H1 (cell line): ENCODE measurements at regions not wholly inside any gene's neighbourhood (a gene's known extent, or its start where the extent isn't known, plus 50 kb on each side); places are given as distances from the start of the nearest gene placed in this dataset.

Experiments used
- CTCF ChIA-PET: fragments of 300-600 bp; sonication (Branson Sonifier 250); formaldehyde crosslinking; loops from one replicate; lab custom pipeline; 2021; ENCODE audit not compliant: partially characterized antibody; lab: Charles Lee
- POLR2A ChIA-PET: fragments of 300-600 bp; sonication (Branson Sonifier 250); formaldehyde crosslinking; loops from one replicate; lab custom pipeline; 2021; ENCODE audit warnings: inconsistent platforms; ENCODE audit not compliant: partially characterized antibody; lab: Charles Lee
- DNase-seq, 2 experiments: peaks; one replicate each; pipeline versions ENCODE4 v3.0.0 to v3.0.0-alpha.2; 2010 to 2022; ENCODE audit warnings: low spot score in 2 of 2, low read depth in 1 of 2, mixed read lengths in 1 of 2
- FAIRE-seq: peaks from 2 replicates; lab custom pipeline; 2011; peaks lifted over from hg19 to GRCh38; lab: Jason Lieb, UNC
- H2AFZ ChIP-seq: 2 replicates; pipeline ENCODE4 v1.8.1; 2012; ENCODE audit warnings: low read length, inconsistent platforms
- H2AK5ac ChIP-seq: 2 replicates; pipeline ENCODE4 v1.6.1; 2013; ENCODE audit warnings: low read depth, low read length
- H2BK120ac ChIP-seq: replicated peaks from 2 replicates; pipeline ENCODE3; 2013; ENCODE audit warnings: low read depth, low read length, inconsistent platforms
- H2BK12ac ChIP-seq: 2 replicates; pipeline ENCODE4 v1.6.1; 2013; ENCODE audit warnings: low read depth, low read length
- H2BK15ac ChIP-seq: 2 replicates; pipeline ENCODE4 v1.6.1; 2013; ENCODE audit warnings: low read length
- H2BK20ac ChIP-seq: 2 replicates; pipeline ENCODE4 v1.6.1; 2013; ENCODE audit warnings: low read length
- H2BK5ac ChIP-seq: 2 replicates; pipeline ENCODE4 v1.6.1; 2013; ENCODE audit warnings: low read depth, low read length
- H3K14ac ChIP-seq: 2 replicates; pipeline ENCODE4 v1.6.1; 2013; ENCODE audit warnings: inconsistent platforms; ENCODE audit not compliant: insufficient read length
- H3K18ac ChIP-seq: 2 replicates; pipeline ENCODE4 v1.6.1; 2013; ENCODE audit warnings: low read length; ENCODE audit errors: extremely low read depth
- H3K23ac ChIP-seq: 2 replicates; pipeline ENCODE4 v1.6.1; 2013; ENCODE audit warnings: inconsistent platforms; ENCODE audit not compliant: insufficient read length
- H3K23me2 ChIP-seq: 2 replicates; pipeline ENCODE4 v1.6.1; 2013; ENCODE audit warnings: low read depth, low read length
- H3K27ac ChIP-seq: 2 replicates; pipeline ENCODE4 v1.6.1; 2011; ENCODE audit warnings: low read depth, low read length, inconsistent platforms
- H3K27me3 ChIP-seq, 4 experiments: replicated peaks in 1 of 4; 1 replicate in 1 of 4; 2 replicates in 3 of 4; pipeline versions ENCODE4 v1.6.1 to v1.8.1; 2011 to 2013; ENCODE audit warnings: low read length in 3 of 4, mild to moderate bottlenecking in 3 of 4, inconsistent platforms in 2 of 4, mixed read lengths in 2 of 4, moderate library complexity in 1 of 4; ENCODE audit not compliant: control insufficient read depth in 3 of 4, insufficient read depth in 3 of 4; ENCODE audit errors: extremely low read depth in 1 of 4
- H3K36me3 ChIP-seq, 4 experiments: 2 replicates each; pipeline versions ENCODE4 v1.6.1 to v1.8.1; 2011 to 2013; ENCODE audit warnings: mild to moderate bottlenecking in 4 of 4, low read length in 3 of 4, moderate library complexity in 2 of 4, control low read depth in 1 of 4, inconsistent platforms in 1 of 4; ENCODE audit not compliant: insufficient read depth in 4 of 4, control insufficient read depth in 2 of 4
- H3K4ac ChIP-seq: replicated peaks from 2 replicates; pipeline ENCODE3; 2013; ENCODE audit warnings: low read length, low read depth, mixed read lengths, inconsistent platforms; ENCODE audit not compliant: insufficient read length
- H3K4me1 ChIP-seq, 4 experiments: replicated peaks in 1 of 4; 1 replicate in 1 of 4; 2 replicates in 3 of 4; pipeline versions ENCODE4 v1.6.1 to v1.8.1; 2011 to 2013; ENCODE audit warnings: low read length in 3 of 4, inconsistent platforms in 2 of 4, mixed read lengths in 1 of 4; ENCODE audit not compliant: insufficient read depth in 4 of 4, control insufficient read depth in 3 of 4
- H3K4me2 ChIP-seq, 2 experiments: 2 replicates each; pipeline versions ENCODE4 v1.6.1 to v1.8.1; 2011 to 2013; ENCODE audit warnings: low read depth in 2 of 2, low read length in 2 of 2, control low read depth in 1 of 2, inconsistent platforms in 1 of 2, mild to moderate bottlenecking in 1 of 2; ENCODE audit not compliant: insufficient read depth in 1 of 2
- H3K4me3 ChIP-seq, 4 experiments: fragments of 200-600, 300-600 bp in 1 of 4; sonication (generic), shearing (Covaris generic), sonication (Bioruptor Twin) in 1 of 4; 2 replicates each; pipeline versions ENCODE4 v1.5.1 to v1.8.1; 2011 to 2016; ENCODE audit warnings: low read length in 4 of 4, low read depth in 3 of 4, control low read depth in 2 of 4, inconsistent platforms in 2 of 4, mild to moderate bottlenecking in 2 of 4, mixed read lengths in 1 of 4, moderate library complexity in 1 of 4; ENCODE audit not compliant: insufficient read depth in 2 of 4; ENCODE audit errors: extremely low read depth in 1 of 4
- H3K56ac ChIP-seq: replicated peaks from 2 replicates; pipeline ENCODE3; 2013; ENCODE audit warnings: low read depth, mild to moderate bottlenecking, mixed read lengths, low read length, inconsistent platforms; ENCODE audit not compliant: insufficient read length
- H3K79me1 ChIP-seq: 2 replicates; pipeline ENCODE4 v1.6.1; 2013; ENCODE audit warnings: low read depth, low read length, control low read depth
- H3K79me2 ChIP-seq, 2 experiments: 2 replicates each; pipeline versions ENCODE4 v1.6.1 to v1.8.1; 2012 to 2013; ENCODE audit warnings: low read length in 2 of 2, mild to moderate bottlenecking in 2 of 2, inconsistent platforms in 1 of 2; ENCODE audit not compliant: insufficient read depth in 2 of 2, control insufficient read depth in 1 of 2
- H3K9ac ChIP-seq, 4 experiments: replicated peaks in 1 of 4; 1 replicate in 1 of 4; 2 replicates in 3 of 4; pipeline versions ENCODE4 v1.6.1 to v1.8.1; 2011 to 2013; ENCODE audit warnings: low read depth in 3 of 4, low read length in 3 of 4, control low read depth in 2 of 4, mild to moderate bottlenecking in 2 of 4, moderate library complexity in 2 of 4, inconsistent platforms in 1 of 4; ENCODE audit errors: extremely low read depth in 1 of 4
- H3K9me3 ChIP-seq, 2 experiments: 2 replicates each; pipeline versions ENCODE4 v1.6.1 to v1.8.1; 2012 to 2013; ENCODE audit warnings: mild to moderate bottlenecking in 2 of 2, moderate library complexity in 2 of 2, control low read depth in 1 of 2, inconsistent platforms in 1 of 2, low read depth in 1 of 2, low read length in 1 of 2, mixed read lengths in 1 of 2; ENCODE audit not compliant: insufficient read depth in 2 of 2
- H4K20me1 ChIP-seq, 2 experiments: replicated peaks in 1 of 2; 2 replicates each; pipeline versions ENCODE3 to v1.8.1; 2011 to 2013; ENCODE audit warnings: inconsistent platforms in 2 of 2, low read length in 2 of 2, mild to moderate bottlenecking in 1 of 2; ENCODE audit not compliant: insufficient read depth in 2 of 2, control insufficient read depth in 1 of 2
- H4K5ac ChIP-seq: 2 replicates; pipeline ENCODE4 v1.6.1; 2013; ENCODE audit warnings: low read length, low read depth, mixed read lengths, inconsistent platforms; ENCODE audit not compliant: insufficient read length
- H4K8ac ChIP-seq: 2 replicates; pipeline ENCODE4 v1.8.0; 2013; ENCODE audit warnings: mild to moderate bottlenecking, moderate library complexity, low read length, inconsistent platforms; ENCODE audit not compliant: insufficient read depth; ENCODE audit errors: extremely low read depth
- H4K91ac ChIP-seq: replicated peaks from 2 replicates; pipeline ENCODE3; 2013; ENCODE audit warnings: low read length, mixed read lengths, inconsistent platforms; ENCODE audit not compliant: insufficient read length
- ATF2 ChIP-seq: IDR thresholded peaks from 2 replicates; pipeline ENCODE4 v1.6.1; 2012; ENCODE audit warnings: low read length, inconsistent platforms
- CBX5 ChIP-seq: fragments of 300-800, 300-1000 bp; sonication (generic); IDR thresholded peaks from 2 replicates; pipeline ENCODE4 v1.7.1; 2016; ENCODE audit warnings: antibody characterized with exemption, low read length, low read depth
- CTCF ChIP-seq, 3 experiments: IDR thresholded peaks; 1 replicate in 2 of 3; 2 replicates in 1 of 3; pipeline versions ENCODE4 v1.5.1 to v1.6.1; 2011; ENCODE audit warnings: low read length in 3 of 3, mild to moderate bottlenecking in 3 of 3, inconsistent platforms in 2 of 3, low read depth in 1 of 3, moderate library complexity in 1 of 3; ENCODE audit not compliant: insufficient read depth in 1 of 3; ENCODE audit errors: control extremely low read depth in 1 of 3
- E2F6 ChIP-seq: IDR thresholded peaks from 2 replicates; pipeline ENCODE4 v1.6.1; 2012; ENCODE audit warnings: inconsistent platforms
- EGR1 ChIP-seq: IDR thresholded peaks from 2 replicates; pipeline ENCODE4 v1.6.1; 2011; ENCODE audit warnings: low read depth, low read length, borderline replicate concordance
- HDAC2 ChIP-seq, 2 experiments: fragments of 300-600 bp in 1 of 2; sonication (generic) in 1 of 2; IDR thresholded peaks; 2 replicates each; pipeline ENCODE4 v1.6.1; 2011 to 2012; ENCODE audit warnings: low read depth in 2 of 2, low read length in 2 of 2, mild to moderate bottlenecking in 2 of 2, moderate library complexity in 2 of 2, borderline replicate concordance in 1 of 2, inconsistent platforms in 1 of 2
- POLR2A ChIP-seq, 2 experiments: IDR thresholded peaks; 1 replicate in 1 of 2; 2 replicates in 1 of 2; pipeline ENCODE4 v1.6.1; 2011; ENCODE audit warnings: low read depth in 2 of 2, low read length in 2 of 2, mild to moderate bottlenecking in 2 of 2; ENCODE audit errors: control extremely low read depth in 1 of 2
- TEAD4 ChIP-seq: IDR thresholded peaks from 2 replicates; pipeline ENCODE4 v1.6.1; 2012; ENCODE audit warnings: low read depth, low read length, inconsistent platforms, mixed read lengths
- WGBS, 2 experiments: shearing (Covaris generic) in 1 of 2; methylation state at CpG; one replicate each; pipeline versions ENCODE4 v1.1.6 to v1.1.7; 2013 to 2015; ENCODE audit warnings: low lambda C conversion rate in 2 of 2, mixed read lengths in 2 of 2, inconsistent platforms in 1 of 2, low coverage in 1 of 2, missing lambda C conversion rate in 1 of 2; ENCODE audit not compliant: insufficient replicate concordance in 2 of 2, insufficient coverage in 1 of 2, insufficient read length in 1 of 2; ENCODE audit errors: extremely low coverage in 1 of 2, missing lambda C conversion rate in 1 of 2; 5-methylcytosine and 5-hydroxymethylcytosine counted together

DNA sequence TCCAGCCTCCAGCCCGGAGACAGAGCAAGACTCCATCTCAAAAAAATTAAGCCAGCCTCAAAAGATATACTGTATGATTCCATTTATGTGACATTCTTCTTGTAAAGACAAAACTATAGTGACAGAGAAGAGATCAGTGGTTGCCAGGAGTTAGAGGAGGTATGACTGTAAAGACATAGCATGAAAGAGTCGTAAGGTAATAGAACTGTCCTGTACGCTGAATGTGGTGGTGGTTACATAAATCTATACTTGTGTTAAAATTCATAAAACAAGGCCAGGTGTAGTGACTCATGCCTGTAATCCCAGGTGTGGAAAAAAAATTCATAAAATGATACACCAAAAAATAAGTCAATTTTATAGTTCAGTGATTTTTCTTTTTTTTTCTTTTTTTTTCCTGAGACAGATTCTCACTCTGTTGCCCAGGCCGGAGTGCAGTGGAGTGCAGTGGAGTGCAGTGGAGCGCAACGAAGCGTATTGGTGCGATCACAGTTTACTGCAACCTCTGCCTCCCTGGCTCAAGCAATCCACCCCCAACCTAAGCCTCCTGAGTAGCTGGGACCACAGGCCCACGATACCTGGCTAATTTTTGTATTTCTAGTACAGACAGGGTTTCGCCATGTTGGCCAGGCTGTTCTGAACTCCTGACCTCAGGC, 84.9 kb upstream of the CXADR start:
- no peak overlapping the region for H2AK5ac ChIP-seq
- no peak overlapping the region for H3K56ac ChIP-seq
- no peak overlapping the region for H3K4me3 ChIP-seq
- no peak for FAIRE-seq
- 80% methylated on average over 10 of the region's 10 CpGs; no CpG with 5 or more reads in 1 of the 2 experiments for WGBS, 2 experiments
- no peak overlapping the region for H2AFZ ChIP-seq
- CTCF ChIA-PET, result interaction anchor here (0.6 kb wide), 1 partner anchor 16 kb away, joined by 3 read pairs; no protein-coding TSS in a partner anchor
- H3K9me3 ChIP-seq, result no peaks in the 10 kb centered on the region
- no peak overlapping the region for H2BK120ac ChIP-seq
- peaks cover 0 to 4% (median 0%) of the 10 kb centered on the region in 4 experiments; a peak in 1 of 7 replicates for H3K4me1 ChIP-seq
- H3K79me1 ChIP-seq, result no peaks in the 10 kb centered on the region
- H2BK5ac ChIP-seq, result no peak overlapping the region
- no peak overlapping the region for H2BK15ac ChIP-seq
- H4K91ac ChIP-seq, result no peak overlapping the region
- no peak for DNase-seq
- no peak overlapping the region for H3K18ac ChIP-seq
- H2BK12ac ChIP-seq, result no peak overlapping the region
- no peak overlapping the region for H2BK20ac ChIP-seq
- no peak overlapping the region for H3K14ac ChIP-seq
- H4K5ac ChIP-seq, result no peak overlapping the region
- no peak overlapping the region for H3K4ac ChIP-seq
- no peaks in the 10 kb centered on the region for H3K27me3 ChIP-seq
- POLR2A ChIA-PET, result no interaction called here
- no peak overlapping the region for H3K27ac ChIP-seq
- H3K4me2 ChIP-seq, result no peak overlapping the region
- H3K23me2 ChIP-seq, result no peaks in the 10 kb centered on the region
- H3K9ac ChIP-seq, result no peak overlapping the region
- no peak overlapping the region for H3K23ac ChIP-seq
- H3K36me3 ChIP-seq, result no peaks in the 10 kb centered on the region
- no peak overlapping the region for H4K8ac ChIP-seq
- no peaks in the 10 kb centered on the region for H4K20me1 ChIP-seq
- H3K79me2 ChIP-seq, result no peaks in the 10 kb centered on the region
- TF ChIP-seq TEAD4, result no peak
- no peak for TF ChIP-seq EGR1
- TF ChIP-seq HDAC2 (IDR thresholded peaks at IDR 0.05; ENCODE audit: borderline replicate concordance in 1 of 2, low read depth in 2 of 2, low read length in 2 of 2), result no peak
- no peak for TF ChIP-seq ATF2
- TF ChIP-seq POLR2A (IDR thresholded peaks at IDR 0.05; ENCODE audit: control extremely low read depth in 1 of 2, low read depth in 2 of 2, low read length in 2 of 2), result no peak
- no peak for TF ChIP-seq CBX5
- TF ChIP-seq CTCF (IDR thresholded peaks at IDR 0.05; ENCODE audit: control extremely low read depth in 1 of 3, insufficient read depth in 1 of 3, low read depth in 1 of 3, low read length in 3 of 3), result no peak
- no peak for TF ChIP-seq E2F6
